DOHH2 (cell line): ENCODE measurements at regions not wholly inside any gene's neighbourhood (a gene's known extent, or its start where the extent isn't known, plus 50 kb on each side); places are given as distances from the start of the nearest gene placed in this dataset.

Source experiments
- EZH2phosphoT487 ChIP-seq: fragments of 200-600 bp; sonication (generic); IDR thresholded peaks from 2 replicates; pipeline ENCODE4 v1.6.1; 2017; ENCODE audit warnings: borderline replicate concordance, mild to moderate bottlenecking, antibody characterized with exemption, low read length, moderate library complexity, mixed read lengths
- TF ChIP-seq, protein P1 (sequence below): fragments of 200-600 bp; sonication (generic); IDR thresholded peaks from one replicate; pipeline ENCODE4 v1.5.1; 2014; ENCODE audit warnings: antibody characterized with exemption, mild to moderate bottlenecking, low read depth, low read length; ENCODE audit not compliant: poor library complexity, severe bottlenecking

DNA sequence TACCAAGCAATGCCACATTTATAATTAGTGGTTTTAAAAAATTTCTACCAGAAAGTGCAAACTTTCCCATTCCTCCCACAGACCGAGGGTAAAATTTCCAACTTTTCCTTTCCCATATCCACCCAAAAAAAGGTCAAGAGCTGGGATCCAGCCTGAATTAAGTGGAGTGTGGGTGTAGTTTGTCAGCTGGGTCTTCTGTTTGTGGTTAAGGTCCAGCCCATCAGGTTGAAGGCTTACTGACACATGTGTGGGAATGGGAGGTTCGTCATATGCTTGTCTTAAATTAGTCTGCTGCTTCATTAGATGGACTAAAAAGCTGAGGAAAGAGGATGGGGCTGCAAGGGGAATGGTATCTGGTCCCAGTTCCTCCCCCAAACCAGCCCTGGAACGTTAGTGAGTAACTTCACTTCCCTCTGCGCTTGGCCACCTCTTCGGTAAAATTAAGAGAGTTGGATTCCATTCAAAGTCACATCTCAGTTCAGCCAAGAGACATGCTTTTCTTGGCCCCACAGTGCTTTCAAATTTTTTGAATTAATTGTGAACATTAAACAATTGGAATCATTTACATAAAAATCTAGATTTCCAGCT is 59.0 kb upstream of the PLCL2 start:
- TF ChIP-seq, protein P1, sequence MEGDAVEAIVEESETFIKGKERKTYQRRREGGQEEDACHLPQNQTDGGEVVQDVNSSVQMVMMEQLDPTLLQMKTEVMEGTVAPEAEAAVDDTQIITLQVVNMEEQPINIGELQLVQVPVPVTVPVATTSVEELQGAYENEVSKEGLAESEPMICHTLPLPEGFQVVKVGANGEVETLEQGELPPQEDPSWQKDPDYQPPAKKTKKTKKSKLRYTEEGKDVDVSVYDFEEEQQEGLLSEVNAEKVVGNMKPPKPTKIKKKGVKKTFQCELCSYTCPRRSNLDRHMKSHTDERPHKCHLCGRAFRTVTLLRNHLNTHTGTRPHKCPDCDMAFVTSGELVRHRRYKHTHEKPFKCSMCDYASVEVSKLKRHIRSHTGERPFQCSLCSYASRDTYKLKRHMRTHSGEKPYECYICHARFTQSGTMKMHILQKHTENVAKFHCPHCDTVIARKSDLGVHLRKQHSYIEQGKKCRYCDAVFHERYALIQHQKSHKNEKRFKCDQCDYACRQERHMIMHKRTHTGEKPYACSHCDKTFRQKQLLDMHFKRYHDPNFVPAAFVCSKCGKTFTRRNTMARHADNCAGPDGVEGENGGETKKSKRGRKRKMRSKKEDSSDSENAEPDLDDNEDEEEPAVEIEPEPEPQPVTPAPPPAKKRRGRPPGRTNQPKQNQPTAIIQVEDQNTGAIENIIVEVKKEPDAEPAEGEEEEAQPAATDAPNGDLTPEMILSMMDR = no peak
- TF ChIP-seq EZH2phosphoT487 = no peak
